ENCODE measurements at regions not wholly inside any gene's neighbourhood (a gene's known extent, or its start where the extent isn't known, plus 50 kb on each side); places are given as distances from the start of the nearest gene placed in this dataset.
"Not testable (repeated sequence)": the region's sequence is repeated elsewhere in the genome, so short reads cannot be mapped to it uniquely, and the experiment has no call there.

DNA sequence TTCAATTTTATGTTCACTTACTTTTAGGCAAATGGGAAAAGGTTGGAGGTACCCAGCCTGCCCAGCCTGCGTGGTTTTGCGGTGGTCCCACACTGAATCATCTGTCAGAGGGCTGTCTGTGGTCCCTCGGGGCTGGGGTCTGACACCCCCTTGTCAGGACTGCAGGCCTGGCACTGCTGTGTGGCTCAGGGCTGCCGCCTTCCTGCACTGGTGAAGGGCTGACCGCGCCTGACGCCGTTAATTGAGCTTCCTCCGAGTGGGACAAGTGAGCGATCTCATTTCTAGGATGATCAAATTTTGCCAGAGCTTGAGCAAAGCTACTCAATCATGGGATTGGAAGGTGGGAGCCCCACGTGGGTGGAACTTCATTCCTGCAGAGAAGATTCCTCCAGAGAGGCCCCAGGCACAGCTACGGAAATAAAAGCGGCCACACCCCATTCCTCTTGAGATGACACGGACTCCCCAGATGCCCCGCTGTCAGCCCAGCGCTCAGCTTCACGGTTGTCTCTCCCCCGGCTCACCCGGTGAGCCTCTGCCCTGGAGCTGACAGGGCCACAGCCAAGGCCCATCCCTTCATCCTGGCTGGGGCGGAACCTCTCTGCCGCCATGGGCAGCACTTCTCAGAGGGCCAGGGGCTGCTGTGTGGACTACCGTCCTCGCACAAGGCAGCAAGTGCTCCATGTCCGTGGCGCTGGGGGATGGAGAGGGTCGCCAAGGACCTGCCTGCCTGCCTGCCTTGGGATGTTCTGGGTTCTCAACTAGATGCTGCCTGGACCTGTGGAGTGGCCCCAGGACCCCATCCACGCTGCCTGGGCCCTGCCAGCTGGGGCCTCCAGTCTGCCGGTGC, 215.5 kb upstream of the SGCG start:
- peak; percentile 5 for DNase-seq (ENCODE audit: low spot score)

- not testable (repeated sequence) for DNase-seq (ENCODE audit: low spot score)
Observed at GRCh38 chr13:22965858-22966239, 214.9 kb upstream of the SGCG start.

DNA sequence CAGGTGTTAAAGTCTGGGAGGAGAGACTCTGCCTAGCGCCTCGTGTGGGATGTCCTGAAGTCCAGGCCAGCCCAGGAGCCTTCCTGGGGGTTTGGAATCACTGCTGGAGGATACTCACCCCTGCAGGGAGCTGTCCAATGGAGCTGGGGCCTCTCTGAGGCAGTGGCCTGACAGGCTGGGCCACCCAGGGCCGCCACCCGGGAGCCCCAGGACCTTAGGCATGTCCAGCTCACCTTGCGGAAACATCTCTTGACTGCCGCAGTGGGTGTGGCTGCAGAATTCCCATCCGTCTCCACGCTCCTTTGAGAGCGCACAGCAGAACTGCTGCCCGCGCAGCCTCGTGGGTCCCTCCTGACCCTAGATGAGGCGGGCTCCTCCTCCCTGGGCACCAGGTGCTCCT, 214.0 kb upstream of the SGCG start:
- not testable (repeated sequence) for DNase-seq (ENCODE audit: low spot score)

GRCh38 chr13:22967669-22968068, 213.1 kb upstream of the SGCG start:
- no peak for DNase-seq (ENCODE audit: low spot score)

DNA sequence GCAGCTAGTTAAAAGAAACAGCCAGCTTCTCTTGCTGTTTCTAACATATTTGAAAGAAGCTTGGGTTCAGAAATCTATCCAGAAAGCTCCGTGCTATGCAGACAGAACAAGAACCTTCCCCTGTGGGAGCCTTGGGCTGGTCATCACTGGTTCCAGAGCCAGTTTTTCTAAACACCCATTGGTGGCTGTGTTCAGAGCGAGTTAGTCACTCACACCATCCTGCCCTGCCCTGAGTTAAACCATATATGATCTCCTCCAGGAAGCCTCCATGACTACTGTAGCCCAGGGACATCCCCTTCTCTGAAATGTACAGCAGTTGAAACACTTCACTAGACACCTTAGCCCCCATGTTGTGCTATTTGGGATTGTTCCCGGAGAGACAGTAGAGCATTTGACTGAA, 200.8 kb upstream of the SGCG start:
- DNase-seq (ENCODE audit: low spot score) = no peak

DNA sequence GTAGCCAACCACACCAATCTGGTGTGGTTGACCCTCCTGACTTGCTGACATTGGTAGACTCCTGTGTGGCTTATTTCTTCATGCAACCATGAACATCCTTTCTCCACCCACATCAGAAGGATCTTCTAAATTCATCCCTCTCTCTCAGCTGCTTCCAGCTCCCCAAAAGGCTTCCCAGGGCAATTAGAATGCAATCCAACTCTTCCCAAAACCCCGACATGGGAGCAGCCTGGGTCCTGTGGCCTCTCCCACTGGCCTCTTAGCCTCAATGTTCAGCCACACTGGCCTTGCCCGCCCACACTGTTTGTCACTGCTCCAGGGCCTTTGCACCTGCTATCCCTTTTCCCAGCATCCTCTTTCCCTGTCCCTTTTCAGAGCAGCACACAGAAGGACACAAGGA, 199.8 kb upstream of the SGCG start:
- no peak for DNase-seq (ENCODE audit: low spot score)

DNA sequence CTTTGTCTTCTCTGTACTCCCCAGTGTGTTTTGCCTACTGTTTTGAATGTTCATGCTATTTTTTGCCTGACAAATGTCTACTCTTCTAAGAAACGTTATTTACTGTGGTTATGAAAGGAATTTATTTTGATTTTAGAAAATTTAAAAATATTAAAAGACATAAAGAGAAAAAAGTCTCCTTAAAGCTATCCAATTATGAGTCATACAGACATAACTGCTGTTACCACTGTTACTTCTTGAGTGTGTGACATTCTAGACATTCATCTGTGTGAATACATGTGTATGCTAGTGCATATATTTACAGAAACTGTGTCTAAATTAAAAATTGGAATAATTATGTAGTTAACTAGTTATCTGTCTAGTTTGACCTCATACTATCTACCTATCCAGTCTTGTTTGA, 187.6 kb upstream of the SGCG start:
- no peak for DNase-seq (ENCODE audit: low spot score)

- no peak for DNase-seq (ENCODE audit: low spot score)
Observed at GRCh38 chr13:23003446-23003845, 177.3 kb upstream of the SGCG start.

GRCh38 chr13:23007426-23007825, 173.4 kb upstream of the SGCG start:
- no peak for DNase-seq (ENCODE audit: low spot score)

DNA sequence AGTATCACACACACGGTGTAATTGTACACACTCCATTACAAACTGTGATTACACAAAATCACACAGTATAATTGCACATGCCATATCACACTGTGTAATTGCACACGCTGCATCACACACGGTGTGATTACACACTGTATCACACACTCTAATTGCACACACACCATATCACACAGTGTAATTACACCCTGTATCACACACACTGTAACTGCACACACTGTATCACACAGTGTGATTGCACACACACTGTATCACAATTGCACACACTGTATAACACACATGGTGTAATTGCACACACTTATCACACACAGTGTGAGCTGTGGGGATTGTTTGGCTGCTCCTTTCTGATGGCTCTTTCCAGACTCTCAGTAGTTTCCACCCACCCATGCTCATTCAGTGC, 162.6 kb upstream of the SGCG start:
- DNase-seq (ENCODE audit: low spot score) = no peak

DNA sequence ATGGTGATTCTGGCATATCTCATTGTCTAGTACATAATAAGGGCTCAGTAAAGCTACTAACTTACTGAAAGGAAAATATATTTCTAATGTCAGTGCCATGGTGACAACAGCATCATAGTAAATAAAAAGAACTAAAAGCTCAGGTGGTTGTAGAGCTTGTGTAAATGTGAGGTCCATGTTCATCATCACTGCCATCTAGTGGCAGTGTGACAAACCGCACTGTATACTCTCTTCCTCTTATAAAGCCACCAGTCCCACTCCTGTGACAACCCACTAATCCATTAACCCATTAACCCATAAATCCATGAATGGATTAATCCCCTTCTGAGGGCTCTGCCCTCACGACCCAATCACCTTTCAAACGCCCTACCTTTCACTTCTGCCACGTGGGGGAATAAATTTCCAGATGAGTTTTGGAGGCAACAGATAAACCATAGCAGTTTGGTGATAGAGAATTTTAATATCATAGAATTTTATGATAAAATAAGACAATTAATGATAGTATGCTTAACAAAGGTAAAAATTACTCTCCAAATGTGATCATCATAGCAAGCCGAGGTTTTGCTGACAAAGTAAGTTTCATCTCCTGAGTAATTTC, 160.4 kb upstream of the SGCG start:
- DNase-seq (ENCODE audit: low spot score) = peak; percentile 57

- no peak for DNase-seq (ENCODE audit: low spot score)
Observed at GRCh38 chr13:23021906-23022305, 158.9 kb upstream of the SGCG start.

GRCh38 chr13:23022704-23023103, 158.1 kb upstream of the SGCG start:
- DNase-seq (ENCODE audit: low spot score) = no peak

- peak; percentile 5 for DNase-seq (ENCODE audit: low spot score)
Observed at GRCh38 chr13:23025864-23026608, 154.7 kb upstream of the SGCG start.

GRCh38 chr13:23039266-23039935, 141.4 kb upstream of the SGCG start:
- no peak for DNase-seq (ENCODE audit: low spot score)

- DNase-seq (ENCODE audit: low spot score) = no peak
Observed at GRCh38 chr13:23042181-23042580, 138.6 kb upstream of the SGCG start.

GRCh38 chr13:23044906-23045305, 135.9 kb upstream of the SGCG start:
- DNase-seq (ENCODE audit: low spot score) = no peak

GRCh38 chr13:23050126-23050525, 130.7 kb upstream of the SGCG start:
- DNase-seq (ENCODE audit: low spot score) = no peak

DNA sequence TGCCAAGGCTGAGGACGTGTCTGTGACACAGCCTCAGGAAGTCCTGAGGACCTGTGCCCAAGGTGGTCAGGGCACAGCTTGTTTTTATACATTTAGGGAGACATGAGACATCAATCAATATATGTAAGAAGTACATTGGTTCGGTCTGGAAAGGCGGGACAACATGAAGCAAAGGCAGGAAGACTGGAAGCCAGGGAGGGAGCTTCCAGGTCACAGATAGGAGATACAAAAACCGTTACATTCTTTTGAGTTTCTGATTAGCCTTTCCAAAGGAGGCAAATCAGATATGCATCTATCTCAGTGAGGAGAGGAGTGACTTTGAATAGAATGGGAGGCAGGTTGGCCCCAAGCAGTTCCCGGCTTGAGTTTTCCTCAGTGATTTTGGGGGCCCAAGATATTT, 127.1 kb upstream of the SGCG start:
- not testable (repeated sequence) for DNase-seq (ENCODE audit: low spot score)

- no peak for DNase-seq (ENCODE audit: low spot score)
Observed at GRCh38 chr13:23059173-23059572, 121.6 kb upstream of the SGCG start.

- DNase-seq (ENCODE audit: low spot score) = no peak
Observed at GRCh38 chr13:23060959-23061358, 119.8 kb upstream of the SGCG start.

DNA sequence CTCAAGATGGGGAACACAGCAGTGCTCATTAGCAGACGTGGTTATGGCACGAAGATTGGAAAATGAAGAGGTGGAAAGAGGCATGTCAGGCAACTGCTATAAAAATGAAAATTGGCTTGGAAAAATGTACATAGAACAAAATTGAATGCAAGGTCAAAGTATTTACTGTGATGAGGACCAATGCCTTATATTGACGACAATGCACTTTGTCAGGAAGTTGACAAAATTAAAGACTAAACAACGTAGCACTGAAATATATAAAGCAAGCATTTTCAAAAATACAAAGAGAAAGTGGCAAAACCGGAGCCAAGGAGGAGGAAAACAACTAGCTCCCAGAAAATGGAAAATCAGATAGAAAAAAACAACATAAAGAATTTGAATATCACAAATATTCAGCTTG, 113.7 kb upstream of the SGCG start:
- no peak for DNase-seq (ENCODE audit: low spot score)

All from A172 (cell line).